Stimulated activated CD4-positive, alpha-beta T cell treated with anti-CD3 and anti-CD28 coated beads, Interleukin-12 subunit alpha, Interleukin-12 subunit beta, amount 100 ng/mL, for 48 hours (primary cell): ENCODE measurements at regions not wholly inside any gene's neighbourhood (a gene's known extent, or its start where the extent isn't known, plus 50 kb on each side); places are given as distances from the start of the nearest gene placed in this dataset.

ENCODE experiments used
- DNase-seq, 3 donors: peaks; one replicate each; pipeline ENCODE4 v3.0.0-alpha.2; 2020; ENCODE audit warnings: low read depth in 2 of 3, low spot score in 1 of 3

GRCh38 chr20:57793421-57793820 is 83.6 kb upstream of the PMEPA1 start:
- DNase-seq, result no peak

GRCh38 chr20:57792386-57793080 is 82.7 kb upstream of the PMEPA1 start:
- no peak for DNase-seq

- no peak for DNase-seq
Observed at GRCh38 chr20:57791966-57792365, 82.2 kb upstream of the PMEPA1 start.

GRCh38 chr20:57791178-57791962 is 81.6 kb upstream of the PMEPA1 start:
- no peak for DNase-seq

- no peak for DNase-seq
Observed at GRCh38 chr20:57790176-57790575, 80.4 kb upstream of the PMEPA1 start.

GRCh38 chr20:57788936-57789613 is 79.3 kb upstream of the PMEPA1 start:
- no peak for DNase-seq

- DNase-seq, result no peak
Observed at GRCh38 chr20:57787990-57788781, 78.4 kb upstream of the PMEPA1 start.

- no peak for DNase-seq
Observed at GRCh38 chr20:57787151-57787989, 77.6 kb upstream of the PMEPA1 start.

GRCh38 chr20:57786304-57786932 is 76.6 kb upstream of the PMEPA1 start:
- DNase-seq, result no peak

GRCh38 chr20:57785720-57786119 is 75.9 kb upstream of the PMEPA1 start:
- no peak for DNase-seq

- no peak for DNase-seq
Observed at GRCh38 chr20:57785061-57785460, 75.2 kb upstream of the PMEPA1 start.

- DNase-seq, result no peak
Observed at GRCh38 chr20:57783956-57784837, 74.4 kb upstream of the PMEPA1 start.

GRCh38 chr20:57783196-57783595 is 73.4 kb upstream of the PMEPA1 start:
- no peak for DNase-seq

- DNase-seq, result no peak
Observed at GRCh38 chr20:57782631-57783041, 72.8 kb upstream of the PMEPA1 start.

- DNase-seq, result no peak
Observed at GRCh38 chr20:57781901-57782300, 72.1 kb upstream of the PMEPA1 start.

GRCh38 chr20:57780906-57781305 is 71.1 kb upstream of the PMEPA1 start:
- no peak for DNase-seq

GRCh38 chr20:57780398-57780797 is 70.6 kb upstream of the PMEPA1 start:
- DNase-seq, result no peak

GRCh38 chr20:57779401-57780003 is 69.7 kb upstream of the PMEPA1 start:
- DNase-seq, result no peak

- DNase-seq, result no peak
Observed at GRCh38 chr20:57777911-57778310, 68.1 kb upstream of the PMEPA1 start.
